HG03520 (cell line): ENCODE measurements at regions not wholly inside any gene's neighbourhood (a gene's known extent, or its start where the extent isn't known, plus 50 kb on each side); places are given as distances from the start of the nearest gene placed in this dataset.

Experiments used
- ATAC-seq: cut with Tn5 transposase; IDR thresholded peaks from one replicate; pipeline ENCODE4 v1.9.1; 2021; ENCODE audit warnings: mild to moderate bottlenecking, moderate library complexity; ENCODE audit not compliant: unreplicated experiment

- ATAC-seq = no peak
Measured at GRCh38 chr5:89380635-89381034, 497.7 kb upstream of the MEF2C start.

GRCh38 chr5:89377767-89378455 lies 494.9 kb upstream of the MEF2C start:
- no peak for ATAC-seq

DNA sequence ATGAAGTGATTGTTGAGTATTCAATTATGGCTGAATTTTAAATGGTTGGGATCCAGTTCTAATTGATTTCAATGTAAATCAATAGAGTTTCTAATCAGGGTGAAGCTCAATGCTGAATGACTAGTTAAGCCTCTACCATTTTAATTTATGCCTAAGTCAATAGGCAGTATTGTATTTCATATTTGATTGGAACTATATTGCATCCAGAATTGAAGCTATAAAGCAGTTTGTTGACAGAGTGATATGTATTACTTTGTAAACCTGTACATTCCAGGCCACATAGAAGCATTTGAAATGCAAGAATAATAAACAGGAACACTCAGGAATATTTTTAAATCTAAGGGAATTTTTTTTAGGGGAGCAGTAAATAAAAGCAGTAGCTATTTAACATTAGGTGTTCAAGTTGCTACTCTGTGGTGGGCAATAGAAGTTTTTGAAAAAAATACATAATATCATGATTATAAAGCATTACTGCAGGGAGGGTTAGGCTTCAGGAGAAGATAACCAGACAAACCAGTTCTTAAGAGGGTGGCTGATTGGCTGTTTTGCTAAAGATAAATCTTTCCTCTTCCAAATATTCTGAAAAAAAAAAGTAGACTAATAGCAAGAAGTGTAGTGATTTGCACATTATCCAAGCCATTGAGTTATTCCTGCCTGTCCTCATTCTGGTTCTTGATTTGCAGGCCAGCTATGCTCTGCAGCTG lies 492.0 kb upstream of the MEF2C start:
- ATAC-seq = no peak

- no peak for ATAC-seq
Measured at GRCh38 chr5:89374144-89374784, 491.3 kb upstream of the MEF2C start.

GRCh38 chr5:89372176-89372575 lies 489.2 kb upstream of the MEF2C start:
- no peak for ATAC-seq

GRCh38 chr5:89371646-89372045 lies 488.7 kb upstream of the MEF2C start:
- ATAC-seq = no peak

DNA sequence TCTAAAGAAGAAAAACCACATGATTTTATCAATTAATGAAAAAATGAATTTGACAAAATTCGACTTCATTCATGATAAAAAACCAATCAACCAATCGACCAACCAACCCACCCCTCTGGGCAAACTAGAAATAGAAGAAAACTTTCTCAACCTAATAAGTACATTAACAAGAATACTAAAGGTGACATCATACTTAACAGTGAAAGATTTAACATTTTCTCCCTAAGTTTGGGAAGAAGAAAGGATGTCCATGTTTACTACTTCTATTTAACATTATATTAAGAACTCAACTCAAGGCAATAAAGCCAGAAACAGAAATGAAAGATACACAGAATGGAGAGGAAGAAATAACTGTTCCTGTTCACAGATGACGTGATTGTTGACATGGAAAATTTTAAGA lies 476.1 kb upstream of the MEF2C start:
- no peak for ATAC-seq

DNA sequence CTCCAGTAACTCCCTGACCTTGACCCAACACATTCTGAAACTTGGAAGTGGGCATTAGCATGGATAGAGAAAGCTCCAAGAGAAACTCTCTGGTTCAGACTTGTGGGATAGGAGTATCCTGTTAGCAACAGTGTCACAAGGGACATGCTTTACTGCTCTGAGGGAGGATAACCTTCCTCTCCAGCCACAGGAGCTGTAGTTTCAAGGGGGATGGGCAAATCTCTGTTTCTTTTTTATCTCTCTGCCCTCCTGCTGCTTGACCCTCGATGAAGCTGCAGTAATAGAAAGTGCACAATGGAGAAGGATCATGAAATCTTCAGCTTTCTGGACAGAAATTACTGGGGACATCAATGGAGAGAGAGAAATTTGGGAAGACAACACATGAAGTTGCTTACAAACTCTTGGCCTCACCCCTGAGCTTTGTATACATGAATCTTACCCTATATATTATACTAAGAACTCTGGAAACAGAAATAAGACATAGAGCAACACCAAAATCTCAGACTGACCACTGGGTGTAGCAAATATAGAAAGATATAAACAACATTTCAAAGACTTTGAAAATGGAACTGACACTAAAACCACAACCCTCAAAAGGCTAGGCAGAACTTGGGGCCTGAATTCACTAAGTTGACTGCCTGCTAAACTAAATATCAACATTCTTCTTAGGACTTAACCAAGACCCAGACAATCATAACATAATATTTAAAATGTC lies 471.0 kb upstream of the MEF2C start:
- ATAC-seq = no peak

DNA sequence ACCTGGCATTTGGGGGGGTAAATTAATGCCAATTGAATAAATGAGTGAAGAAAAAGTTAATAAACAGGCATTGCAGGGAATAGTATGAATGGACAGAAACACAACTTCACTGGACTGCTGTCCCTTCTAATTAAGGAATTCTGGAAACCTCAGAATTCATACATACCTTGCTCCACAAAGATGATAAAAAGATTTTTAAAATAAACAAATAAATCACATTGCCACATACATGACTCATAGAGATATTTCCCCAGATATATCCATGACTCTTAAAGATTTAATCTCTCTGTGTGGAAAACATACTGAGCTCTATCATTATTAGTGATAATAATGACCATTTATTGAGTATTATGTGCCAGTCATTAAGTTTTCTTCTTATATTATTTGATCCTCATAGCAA lies 469.0 kb upstream of the MEF2C start:
- ATAC-seq = no peak

DNA sequence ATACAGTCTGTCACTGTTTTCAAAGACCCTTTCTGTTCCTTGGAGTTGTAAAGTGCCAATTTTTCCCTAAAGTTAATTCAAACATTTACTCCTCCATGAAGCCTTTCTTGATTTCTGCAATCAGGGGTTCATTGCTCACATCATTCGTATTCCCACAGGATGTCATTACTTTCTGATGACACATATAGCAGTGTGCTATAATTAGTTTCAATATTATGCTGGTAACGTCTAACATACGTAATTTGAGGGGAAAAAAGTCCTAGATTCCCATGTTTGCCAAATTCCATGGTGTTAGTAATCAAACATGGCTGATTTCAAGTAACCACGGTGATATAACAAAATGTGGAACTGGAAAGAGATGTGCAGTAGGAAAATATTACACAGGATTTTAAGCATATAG lies 468.2 kb upstream of the MEF2C start:
- ATAC-seq = no peak

GRCh38 chr5:89350684-89351083 lies 467.7 kb upstream of the MEF2C start:
- ATAC-seq = no peak

- ATAC-seq = no peak
Measured at GRCh38 chr5:89349246-89349980, 466.4 kb upstream of the MEF2C start.

GRCh38 chr5:89346573-89346972 lies 463.6 kb upstream of the MEF2C start:
- no peak for ATAC-seq

DNA sequence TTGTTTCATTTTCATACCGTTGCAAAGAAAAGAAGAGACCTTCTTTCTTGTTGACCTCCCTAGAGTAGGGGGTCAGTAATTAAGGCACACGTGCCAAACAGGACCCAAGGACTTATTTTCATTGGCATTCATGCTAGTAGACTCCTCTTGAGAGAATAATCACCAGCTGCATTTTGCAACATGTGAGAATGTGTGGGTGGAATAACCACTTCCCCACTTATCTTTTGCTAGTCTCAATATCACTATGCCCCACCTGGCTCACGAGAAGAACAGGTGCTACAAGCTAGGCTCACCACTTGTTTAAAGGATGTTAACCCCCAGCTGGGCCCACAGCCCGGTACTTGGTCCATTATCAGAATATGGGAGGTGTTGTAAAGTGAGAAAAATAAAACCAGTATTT lies 460.7 kb upstream of the MEF2C start:
- peak; percentile 84 for ATAC-seq

- no peak for ATAC-seq
Measured at GRCh38 chr5:89342106-89342876, 459.3 kb upstream of the MEF2C start.

DNA sequence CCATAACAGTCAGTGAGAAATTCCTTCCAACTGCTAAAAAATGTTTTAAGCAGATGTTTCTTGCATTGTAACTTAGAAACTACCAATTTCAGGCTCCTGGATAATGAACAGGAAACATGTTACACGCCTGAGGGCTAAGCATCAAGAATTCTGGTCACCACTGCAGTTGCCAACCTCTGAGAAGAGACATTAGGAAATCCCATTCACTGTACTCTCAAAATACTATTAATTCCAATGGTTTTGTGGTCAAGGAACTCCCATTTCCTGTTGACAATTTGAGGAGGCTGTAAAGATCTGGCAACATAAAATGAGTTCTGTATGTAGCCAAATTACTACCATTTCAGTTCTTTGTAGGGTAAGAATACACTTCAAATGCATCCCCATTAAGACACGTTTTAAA lies 456.0 kb upstream of the MEF2C start:
- no peak for ATAC-seq

GRCh38 chr5:89336111-89336510 lies 453.1 kb upstream of the MEF2C start:
- ATAC-seq = no peak

GRCh38 chr5:89330140-89330539 lies 447.2 kb upstream of the MEF2C start:
- ATAC-seq = no peak

GRCh38 chr5:89327608-89328007 lies 444.6 kb upstream of the MEF2C start:
- no peak for ATAC-seq

DNA sequence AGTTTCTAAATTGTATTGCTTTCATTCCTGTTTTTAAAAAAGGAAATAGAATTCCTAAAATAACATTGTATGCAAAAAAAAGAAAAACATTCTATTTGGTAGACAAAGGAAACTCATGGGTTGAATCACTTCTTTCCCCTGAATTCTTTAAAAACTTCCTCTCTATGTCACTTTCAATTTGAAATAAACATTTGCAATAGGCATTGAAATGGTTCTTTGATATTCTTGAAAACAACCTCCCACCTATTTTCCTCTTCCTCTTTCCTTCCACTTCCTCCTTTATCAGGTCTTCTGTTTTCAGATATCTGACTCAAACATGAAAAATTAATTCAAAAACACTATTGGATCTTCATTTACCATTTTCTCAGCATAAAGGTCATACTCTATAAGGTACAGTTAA lies 442.0 kb upstream of the MEF2C start:
- no peak for ATAC-seq
